Coronary artery (tissue), 2 donors: ENCODE measurements at regions not wholly inside any gene's neighbourhood (a gene's known extent, or its start where the extent isn't known, plus 50 kb on each side); places are given as distances from the start of the nearest gene placed in this dataset.
"Not testable (repeated sequence)": the region's sequence is repeated elsewhere in the genome, so short reads cannot be mapped to it uniquely, and the experiment has no call there.

Experiments
- DNase-seq: peaks from one replicate; pipeline ENCODE4 v3.0.0-alpha.2; 2017; ENCODE audit warnings: low spot score
- H3K27ac ChIP-seq, 2 donors: fragments of 200-600 bp; sonication (generic); one replicate each; pipeline ENCODE4 v1.5.1; 2016 to 2019
- H3K4me3 ChIP-seq: fragments of 200-600 bp; sonication (generic); 2 replicates; pipeline ENCODE4 v1.5.1; 2016; ENCODE audit warnings: mild to moderate bottlenecking, moderate library complexity
- CTCF ChIP-seq: fragments of 200-600 bp; sonication (generic); IDR thresholded peaks from one replicate; pipeline ENCODE4 v1.5.1; 2019; ENCODE audit warnings: antibody characterized with exemption

- no peak for TF ChIP-seq CTCF
- H3K27ac ChIP-seq = no peak overlapping the region
Observed at GRCh38 chr5:82436291-82436690, 158.1 kb upstream of the RPS23 start.

GRCh38 chr5:82434696-82435660, 156.8 kb upstream of the RPS23 start:
- H3K27ac ChIP-seq, DNase-seq, H3K4me3 ChIP-seq: not testable (repeated sequence)

More at GRCh38 chr5:82436291-82436690, 158.1 kb upstream of the RPS23 start:
- no peak for DNase-seq
- H3K4me3 ChIP-seq = no peak overlapping the region

- DNase-seq = no peak
- H3K4me3 ChIP-seq = no peak overlapping the region
- peak overlapping the region in 1 of 2 donors; percentile 54 for H3K27ac ChIP-seq
- no peak for TF ChIP-seq CTCF
Observed at GRCh38 chr5:82426464-82427154, 148.5 kb upstream of the RPS23 start.

- DNase-seq = no peak
- Histone ChIP-seq H3K4me3 (no peak overlapping the region), H3K27ac (peak overlapping the region in 1 of 2 donors; percentile 54)
- TF ChIP-seq CTCF = no peak
Observed at GRCh38 chr5:82425591-82425990, 147.4 kb upstream of the RPS23 start.

GRCh38 chr5:82424211-82424610, 146.1 kb upstream of the RPS23 start:
- TF ChIP-seq CTCF = no peak
- no peak for DNase-seq
- Histone ChIP-seq H3K4me3 (no peak overlapping the region), H3K27ac (no peak overlapping the region)

GRCh38 chr5:82422751-82423181, 144.6 kb upstream of the RPS23 start:
- no peak for DNase-seq
- peak overlapping the region; percentile 30 to 63 for H3K27ac ChIP-seq

More at GRCh38 chr5:82422751-82423181, 144.6 kb upstream of the RPS23 start:
- H3K4me3 ChIP-seq = no peak overlapping the region
- no peak for TF ChIP-seq CTCF
